ENCODE measurements at regions not wholly inside any gene's neighbourhood (a gene's known extent, or its start where the extent isn't known, plus 50 kb on each side); places are given as distances from the start of the nearest gene placed in this dataset.

GRCh38 chr18:34956663-34957062, 84.5 kb upstream of the MAPRE2 start:
- DNase-seq (ENCODE audit: low read depth) = no peak
- no peak overlapping the region for H3K4me3 ChIP-seq (ENCODE audit: low read depth, low read length)
- no peak for TF ChIP-seq CTCF (IDR thresholded peaks at IDR 0.05; ENCODE audit: insufficient read depth, low read depth, low read length, missing control alignments)

GRCh38 chr18:34957119-34957863, 83.9 kb upstream of the MAPRE2 start:
- DNase-seq (ENCODE audit: low read depth) = no peak
- TF ChIP-seq CTCF (IDR thresholded peaks at IDR 0.05; ENCODE audit: insufficient read depth, low read depth, low read length, missing control alignments) = no peak
- H3K4me3 ChIP-seq (ENCODE audit: low read depth, low read length) = no peak overlapping the region

- no peak for DNase-seq (ENCODE audit: low read depth)
- H3K4me3 ChIP-seq (ENCODE audit: low read depth, low read length) = no peak overlapping the region
- TF ChIP-seq CTCF (IDR thresholded peaks at IDR 0.05; ENCODE audit: insufficient read depth, low read depth, low read length, missing control alignments) = no peak
These were observed 83.4 kb upstream of the MAPRE2 start for GRCh38 chr18:34957864-34958259.

GRCh38 chr18:34959211-34959829, 81.9 kb upstream of the MAPRE2 start:
- no peak overlapping the region for H3K4me3 ChIP-seq (ENCODE audit: low read depth, low read length)
- DNase-seq (ENCODE audit: low read depth) = no peak
- TF ChIP-seq CTCF (IDR thresholded peaks at IDR 0.05; ENCODE audit: insufficient read depth, low read depth, low read length, missing control alignments) = no peak

GRCh38 chr18:34959989-34960388, 81.2 kb upstream of the MAPRE2 start:
- DNase-seq (ENCODE audit: low read depth) = no peak
- H3K4me3 ChIP-seq (ENCODE audit: low read depth, low read length) = no peak overlapping the region
- TF ChIP-seq CTCF (IDR thresholded peaks at IDR 0.05; ENCODE audit: insufficient read depth, low read depth, low read length, missing control alignments) = no peak

- no peak for DNase-seq (ENCODE audit: low read depth)
These were observed 76.1 kb upstream of the MAPRE2 start for GRCh38 chr18:34965108-34965507.

More at GRCh38 chr18:34965108-34965507, 76.1 kb upstream of the MAPRE2 start:
- H3K4me3 ChIP-seq (ENCODE audit: low read depth, low read length) = no peak overlapping the region
- TF ChIP-seq CTCF (IDR thresholded peaks at IDR 0.05; ENCODE audit: insufficient read depth, low read depth, low read length, missing control alignments) = no peak
